Spleen (tissue), 7 donors: ENCODE measurements at regions not wholly inside any gene's neighbourhood (a gene's known extent, or its start where the extent isn't known, plus 50 kb on each side); places are given as distances from the start of the nearest gene placed in this dataset.

ENCODE experiments used
- POLR2A ChIP-seq, 3 donors: fragments of 450-650 bp; IDR thresholded peaks; one replicate each; pipeline ENCODE4 v1.5.1; 2017; ENCODE audit warnings: antibody characterized with exemption in 3 of 3, mild to moderate bottlenecking in 1 of 3
- TF ChIP-seq, protein P1 (sequence below), 11 experiments: fragments of 200-600 bp in 7 of 11; fragments of 450-650 bp in 4 of 11; sonication (generic) in 4 of 11; IDR thresholded peaks in 8 of 11; conservative IDR thresholded peaks in 3 of 11; 1 replicate in 7 of 11; 2 replicates in 4 of 11; pipeline versions ENCODE4 v1.4.0 to v1.8.0; 2016 to 2021; ENCODE audit warnings: antibody characterized with exemption in 11 of 11, inconsistent platforms in 4 of 11, mild to moderate bottlenecking in 1 of 11
- donor health status: DM: no; HTN: no; CAD: no; lungs with moderate emphysema.
- donor health status: DM: no; HTN: no; CAD: no.
- donor health status: DM: no; HTN: no; CAD: no.

DNA sequence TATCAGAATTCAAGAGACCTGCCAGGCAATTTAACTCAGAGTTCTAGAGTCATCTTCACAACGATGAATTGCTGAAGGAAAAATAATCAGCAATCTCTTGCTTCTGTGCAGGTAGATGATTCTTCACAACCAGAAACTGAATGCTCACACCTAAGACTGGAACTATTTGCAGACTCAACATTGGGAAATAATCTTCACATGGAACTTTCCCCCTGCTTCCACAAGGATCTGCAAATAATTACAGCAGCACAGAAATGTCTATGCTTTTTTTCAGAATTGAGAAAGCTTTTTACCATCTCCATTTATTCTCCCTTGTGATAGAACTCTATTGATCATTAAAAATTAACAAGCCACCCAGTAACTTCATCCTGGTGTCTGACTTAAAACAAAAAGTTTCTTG lies 282.8 kb downstream of the AHR start:
- TF ChIP-seq, protein P1, sequence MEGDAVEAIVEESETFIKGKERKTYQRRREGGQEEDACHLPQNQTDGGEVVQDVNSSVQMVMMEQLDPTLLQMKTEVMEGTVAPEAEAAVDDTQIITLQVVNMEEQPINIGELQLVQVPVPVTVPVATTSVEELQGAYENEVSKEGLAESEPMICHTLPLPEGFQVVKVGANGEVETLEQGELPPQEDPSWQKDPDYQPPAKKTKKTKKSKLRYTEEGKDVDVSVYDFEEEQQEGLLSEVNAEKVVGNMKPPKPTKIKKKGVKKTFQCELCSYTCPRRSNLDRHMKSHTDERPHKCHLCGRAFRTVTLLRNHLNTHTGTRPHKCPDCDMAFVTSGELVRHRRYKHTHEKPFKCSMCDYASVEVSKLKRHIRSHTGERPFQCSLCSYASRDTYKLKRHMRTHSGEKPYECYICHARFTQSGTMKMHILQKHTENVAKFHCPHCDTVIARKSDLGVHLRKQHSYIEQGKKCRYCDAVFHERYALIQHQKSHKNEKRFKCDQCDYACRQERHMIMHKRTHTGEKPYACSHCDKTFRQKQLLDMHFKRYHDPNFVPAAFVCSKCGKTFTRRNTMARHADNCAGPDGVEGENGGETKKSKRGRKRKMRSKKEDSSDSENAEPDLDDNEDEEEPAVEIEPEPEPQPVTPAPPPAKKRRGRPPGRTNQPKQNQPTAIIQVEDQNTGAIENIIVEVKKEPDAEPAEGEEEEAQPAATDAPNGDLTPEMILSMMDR (IDR thresholded peaks at IDR 0.05 in 8 of 11, conservative IDR thresholded peaks at IDR 0.05 in 3 of 11), result no peak
- TF ChIP-seq POLR2A (IDR thresholded peaks at IDR 0.05), result no peak
